ENCODE measurements at regions not wholly inside any gene's neighbourhood (a gene's known extent, or its start where the extent isn't known, plus 50 kb on each side); places are given as distances from the start of the nearest gene placed in this dataset.

DNA sequence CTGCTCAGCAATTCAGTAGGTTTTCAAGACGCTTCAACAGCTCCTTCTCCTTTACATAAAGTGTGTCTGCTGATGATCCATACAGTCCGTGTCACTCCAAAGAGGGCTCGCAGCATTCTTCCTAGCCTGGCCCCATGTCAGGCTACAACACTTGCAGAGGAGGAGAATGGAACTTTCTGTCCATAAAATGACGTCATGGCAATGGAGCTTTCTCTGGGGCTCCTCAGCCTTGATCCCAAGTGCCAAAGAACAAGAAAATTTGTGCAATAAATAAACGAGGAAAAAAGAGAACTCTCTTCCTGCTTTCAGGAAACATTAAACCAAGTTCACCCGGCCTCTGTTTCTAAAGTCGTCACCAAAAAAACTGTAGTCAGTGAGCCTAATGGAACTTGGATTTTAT is 199.5 kb upstream of the MEIS1 start:
- Histone ChIP-seq H3K36me3 (no peaks in the 10 kb centered on the region), H3K9me3 (no peaks in the 10 kb centered on the region), H3K27me3 (no peaks in the 10 kb centered on the region), H3K27ac (no peak overlapping the region), H3K4me1 (peaks cover 0 to 4% of the 10 kb centered on the region in 2 donors), H3K4me3 (no peak overlapping the region)
- DNase-seq (ENCODE audit: low spot score) = no peak
- no peak for TF ChIP-seq CTCF (IDR thresholded peaks at IDR 0.05)

GRCh38 chr2:66233981-66234380 is 200.9 kb upstream of the MEIS1 start:
- TF ChIP-seq CTCF (IDR thresholded peaks at IDR 0.05) = no peak
- H3K4me3 ChIP-seq = no peak overlapping the region

GRCh38 chr2:66228128-66228547 is 206.8 kb upstream of the MEIS1 start:
- Histone ChIP-seq H3K4me3 (no peak overlapping the region), H3K27ac (no peak overlapping the region), H3K36me3 (no peaks in the 10 kb centered on the region), H3K9me3 (no peaks in the 10 kb centered on the region), H3K4me1 (no peaks in the 10 kb centered on the region), H3K27me3 (no peaks in the 10 kb centered on the region)
- DNase-seq (ENCODE audit: low spot score) = no peak
- no peak for TF ChIP-seq CTCF (IDR thresholded peaks at IDR 0.05)

More at GRCh38 chr2:66233981-66234380, 200.9 kb upstream of the MEIS1 start:
- H3K36me3 ChIP-seq = no peaks in the 10 kb centered on the region
- H3K9me3 ChIP-seq = no peaks in the 10 kb centered on the region
- no peak overlapping the region for H3K27ac ChIP-seq
- DNase-seq (ENCODE audit: low spot score) = no peak
- H3K4me1 ChIP-seq = no peaks in the 10 kb centered on the region
- H3K27me3 ChIP-seq = no peaks in the 10 kb centered on the region

DNA sequence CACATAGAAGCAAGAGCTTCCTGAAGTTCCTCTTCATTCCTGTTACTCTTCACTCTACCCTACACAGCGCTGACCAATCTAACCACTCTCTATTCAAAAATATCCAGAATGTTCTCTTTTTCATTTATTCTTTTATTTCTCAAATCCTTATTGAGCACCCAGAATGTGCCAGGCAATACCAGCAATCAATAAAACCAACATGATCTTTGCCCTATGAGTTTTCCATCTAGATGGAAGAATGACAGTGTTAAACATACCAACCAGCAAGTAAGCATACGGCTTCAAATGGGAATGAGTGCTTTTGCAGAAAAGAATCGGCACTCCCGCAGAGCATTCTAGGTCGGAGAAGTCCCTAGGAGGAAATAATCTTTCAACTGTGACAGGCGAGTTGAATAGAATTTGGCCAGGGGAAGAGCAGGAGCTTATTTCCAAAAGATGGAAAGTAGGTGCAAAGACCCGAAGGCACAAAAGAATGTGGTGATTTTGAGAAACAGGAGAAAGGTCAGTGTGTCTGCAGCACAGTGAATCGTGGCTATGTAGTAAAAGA is 217.8 kb upstream of the MEIS1 start:
- no peak for DNase-seq (ENCODE audit: low spot score)
- no peak overlapping the region for H3K27ac ChIP-seq
- no peaks in the 10 kb centered on the region for H3K9me3 ChIP-seq
- no peaks in the 10 kb centered on the region for H3K27me3 ChIP-seq
- no peak for TF ChIP-seq CTCF (IDR thresholded peaks at IDR 0.05)
- no peaks in the 10 kb centered on the region for H3K4me1 ChIP-seq
- H3K36me3 ChIP-seq = no peaks in the 10 kb centered on the region
- H3K4me3 ChIP-seq = no peak overlapping the region

DNA sequence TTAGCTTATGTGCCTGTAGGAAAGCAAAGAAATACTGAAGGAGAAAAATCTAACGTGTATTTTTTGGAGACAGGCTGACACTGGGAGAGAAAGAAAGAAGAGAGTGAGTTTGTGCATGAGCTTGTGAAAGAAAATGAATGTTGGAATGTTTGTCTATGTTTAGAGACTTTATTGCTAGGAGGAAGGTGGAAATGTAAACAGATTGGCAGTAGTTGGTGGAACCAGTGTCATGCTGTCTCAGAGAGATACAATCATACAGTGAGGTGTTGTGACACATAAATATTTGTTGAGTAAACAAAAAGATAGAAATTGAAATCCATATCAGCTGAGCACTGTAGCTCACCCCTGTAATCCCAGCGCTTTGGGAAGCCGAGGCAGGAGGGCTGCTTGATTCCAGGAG is 222.2 kb upstream of the MEIS1 start:
- Histone ChIP-seq H3K27ac (no peak overlapping the region), H3K9me3 (no peaks in the 10 kb centered on the region), H3K4me3 (no peak overlapping the region), H3K36me3 (no peaks in the 10 kb centered on the region), H3K4me1 (no peaks in the 10 kb centered on the region), H3K27me3 (no peaks in the 10 kb centered on the region)
- no peak for TF ChIP-seq CTCF (IDR thresholded peaks at IDR 0.05)
- DNase-seq (ENCODE audit: low spot score) = no peak

DNA sequence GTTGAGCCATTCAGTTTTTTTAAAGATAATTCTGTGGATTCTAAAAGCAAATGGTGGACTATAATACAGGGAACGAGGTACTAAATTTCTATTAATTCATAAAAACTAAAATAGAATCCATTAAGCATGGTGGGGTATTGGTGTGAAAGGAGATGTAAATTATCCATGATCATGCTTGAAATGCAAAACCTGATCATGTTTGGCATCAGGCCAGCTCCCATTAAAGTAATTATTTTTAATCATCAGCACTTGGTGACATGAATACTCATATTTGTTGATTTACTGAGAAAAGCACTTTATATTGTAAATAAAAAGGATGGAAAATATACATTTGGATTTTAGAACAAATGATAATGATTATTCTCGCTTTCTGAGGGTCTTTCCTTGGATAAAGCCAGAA is 232.3 kb upstream of the MEIS1 start:
- no peaks in the 10 kb centered on the region for H3K36me3 ChIP-seq
- H3K4me3 ChIP-seq = no peak overlapping the region
- H3K9me3 ChIP-seq = no peaks in the 10 kb centered on the region
- H3K27ac ChIP-seq = no peak overlapping the region
- H3K27me3 ChIP-seq = no peaks in the 10 kb centered on the region
- DNase-seq (ENCODE audit: low spot score) = no peak
- TF ChIP-seq CTCF (IDR thresholded peaks at IDR 0.05) = no peak
- no peaks in the 10 kb centered on the region for H3K4me1 ChIP-seq

Data from right atrium auricular region (tissue), 2 donors.